ENCODE measurements at regions not wholly inside any gene's neighbourhood (a gene's known extent, or its start where the extent isn't known, plus 50 kb on each side); places are given as distances from the start of the nearest gene placed in this dataset.

GRCh38 chr7:130971297-130971696 lies 237.3 kb upstream of the KLF14 start:
- no peak overlapping the region for H3K27ac ChIP-seq (ENCODE audit: low read depth in 1 of 2, low read length in 2 of 2)
- Mint-ChIP-seq H3K27ac (peak overlapping the region; percentile 31), H3K4me1 (ENCODE audit: low read depth) (peaks cover 88% of the 10 kb centered on the region), H3K9me3 (peaks cover 3% of the 10 kb centered on the region), H3K4me3 (peak overlapping the region; percentile 43), H3K27me3 (no peaks in the 10 kb centered on the region), H3K36me3 (ENCODE audit: low read depth) (peaks cover 78% of the 10 kb centered on the region)
- DNase-seq: peak in 3 of 14 experiments; percentile 47 to 72 (median 52)
- no peaks in the 10 kb centered on the region for H3K27me3 ChIP-seq (ENCODE audit: control insufficient read depth in 1 of 2, insufficient read depth in 2 of 2, low read length in 2 of 2)
- H3K4me3 ChIP-seq (ENCODE audit: low read length): no peak overlapping the region
- intact Hi-C loops (cut with DNase I, micrococcal nuclease): loop anchor here in 1 of 2 experiments (5.0 kb wide), 1 partner anchor 36 kb away; no protein-coding TSS in a partner anchor
- H3K36me3 ChIP-seq (ENCODE audit: insufficient read depth, low read length): peaks cover 33% of the 10 kb centered on the region
- ChIA-PET CTCF (interaction anchor here (1.0 to 2.4 kb wide), 4 partner anchors 11 to 74 kb away, joined by 3 to 16 read pairs (median 6); no protein-coding TSS in a partner anchor), POLR2A (interaction anchor here (1.4 to 1.7 kb wide), 2 partner anchors 14 to 29 kb away, joined by 3 to 6 read pairs; no protein-coding TSS in a partner anchor)
- TF ChIP-seq, protein P1, sequence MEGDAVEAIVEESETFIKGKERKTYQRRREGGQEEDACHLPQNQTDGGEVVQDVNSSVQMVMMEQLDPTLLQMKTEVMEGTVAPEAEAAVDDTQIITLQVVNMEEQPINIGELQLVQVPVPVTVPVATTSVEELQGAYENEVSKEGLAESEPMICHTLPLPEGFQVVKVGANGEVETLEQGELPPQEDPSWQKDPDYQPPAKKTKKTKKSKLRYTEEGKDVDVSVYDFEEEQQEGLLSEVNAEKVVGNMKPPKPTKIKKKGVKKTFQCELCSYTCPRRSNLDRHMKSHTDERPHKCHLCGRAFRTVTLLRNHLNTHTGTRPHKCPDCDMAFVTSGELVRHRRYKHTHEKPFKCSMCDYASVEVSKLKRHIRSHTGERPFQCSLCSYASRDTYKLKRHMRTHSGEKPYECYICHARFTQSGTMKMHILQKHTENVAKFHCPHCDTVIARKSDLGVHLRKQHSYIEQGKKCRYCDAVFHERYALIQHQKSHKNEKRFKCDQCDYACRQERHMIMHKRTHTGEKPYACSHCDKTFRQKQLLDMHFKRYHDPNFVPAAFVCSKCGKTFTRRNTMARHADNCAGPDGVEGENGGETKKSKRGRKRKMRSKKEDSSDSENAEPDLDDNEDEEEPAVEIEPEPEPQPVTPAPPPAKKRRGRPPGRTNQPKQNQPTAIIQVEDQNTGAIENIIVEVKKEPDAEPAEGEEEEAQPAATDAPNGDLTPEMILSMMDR (IDR thresholded peaks at IDR 0.05): no peak
- peaks cover 0 to 7% of the 10 kb centered on the region in 2 experiments for H3K9me3 ChIP-seq (ENCODE audit: control insufficient read depth in 1 of 2, insufficient read depth in 1 of 2, low read length in 2 of 2)
- H3K4me1 ChIP-seq (ENCODE audit: insufficient read depth, low read length): peaks cover 36% of the 10 kb centered on the region
- ATAC-seq (ENCODE audit: poor library complexity): peak; percentile 24

- DNase-seq: no peak
- CTCF ChIA-PET: interaction anchor here (1.0 to 2.4 kb wide), 3 partner anchors 10 to 75 kb away, joined by 3 to 16 read pairs (median 9); no protein-coding TSS in a partner anchor
- Histone ChIP-seq H3K9me3 (ENCODE audit: control insufficient read depth in 1 of 2, insufficient read depth in 1 of 2, low read length in 2 of 2) (peaks cover 0 to 7% of the 10 kb centered on the region in 2 experiments), H3K27ac (ENCODE audit: low read depth in 1 of 2, low read length in 2 of 2) (no peak overlapping the region), H3K4me1 (ENCODE audit: insufficient read depth, low read length) (peaks cover 34% of the 10 kb centered on the region), H3K36me3 (ENCODE audit: insufficient read depth, low read length) (peaks cover 24% of the 10 kb centered on the region), H3K27me3 (ENCODE audit: control insufficient read depth in 1 of 2, insufficient read depth in 2 of 2, low read length in 2 of 2) (no peaks in the 10 kb centered on the region), H3K4me3 (ENCODE audit: low read length) (no peak overlapping the region)
- Mint-ChIP-seq H3K36me3 (ENCODE audit: low read depth) (peaks cover 78% of the 10 kb centered on the region), H3K27me3 (no peaks in the 10 kb centered on the region), H3K4me1 (ENCODE audit: low read depth) (peaks cover 84% of the 10 kb centered on the region), H3K4me3 (peak overlapping the region; percentile 51), H3K9me3 (peaks cover 3% of the 10 kb centered on the region), H3K27ac (peak overlapping the region; percentile 57)
- TF ChIP-seq, protein P1 (IDR thresholded peaks at IDR 0.05): no peak
- ATAC-seq (ENCODE audit: poor library complexity): no peak
- intact Hi-C loops (cut with DNase I, micrococcal nuclease): loop anchor here in 1 of 2 experiments (5.0 kb wide), 1 partner anchor 35 kb away; no protein-coding TSS in a partner anchor
- POLR2A ChIA-PET: no interaction called here
Measured at GRCh38 chr7:130972201-130972600, 238.2 kb upstream of the KLF14 start.

GRCh38 chr7:130973637-130974036 lies 239.6 kb upstream of the KLF14 start:
- Histone ChIP-seq H3K36me3 (ENCODE audit: insufficient read depth, low read length) (peaks cover 32% of the 10 kb centered on the region), H3K27me3 (ENCODE audit: control insufficient read depth in 1 of 2, insufficient read depth in 2 of 2, low read length in 2 of 2) (no peaks in the 10 kb centered on the region), H3K4me1 (ENCODE audit: insufficient read depth, low read length) (peaks cover 32% of the 10 kb centered on the region), H3K27ac (ENCODE audit: low read depth in 1 of 2, low read length in 2 of 2) (no peak overlapping the region), H3K9me3 (ENCODE audit: control insufficient read depth in 1 of 2, insufficient read depth in 1 of 2, low read length in 2 of 2) (peaks cover 0 to 7% of the 10 kb centered on the region in 2 experiments), H3K4me3 (ENCODE audit: low read length) (no peak overlapping the region)
- ATAC-seq (ENCODE audit: poor library complexity) (no peak), DNase-seq (no peak)
- TF ChIP-seq, protein P1 (IDR thresholded peaks at IDR 0.05): no peak
- Mint-ChIP-seq H3K4me3 (peak overlapping the region; percentile 20), H3K27ac (peak overlapping the region; percentile 83), H3K36me3 (ENCODE audit: low read depth) (peaks cover 67% of the 10 kb centered on the region), H3K4me1 (ENCODE audit: low read depth) (peaks cover 72% of the 10 kb centered on the region), H3K27me3 (no peaks in the 10 kb centered on the region), H3K9me3 (peaks cover 3% of the 10 kb centered on the region)
- intact Hi-C loops (cut with DNase I, micrococcal nuclease): loop anchor here in 1 of 2 experiments (5.0 kb wide), 1 partner anchor 34 kb away; no protein-coding TSS in a partner anchor
- CTCF ChIA-PET: no interaction called here
- POLR2A ChIA-PET: no interaction called here
